T-helper 1 cell (primary cell): ENCODE measurements at regions not wholly inside any gene's neighbourhood (a gene's known extent, or its start where the extent isn't known, plus 50 kb on each side); places are given as distances from the start of the nearest gene placed in this dataset.

ENCODE experiments used
- DNase-seq, 5 donors: peaks; one replicate each; pipeline ENCODE4 v3.0.0-alpha.2; 2012 to 2020

DNA sequence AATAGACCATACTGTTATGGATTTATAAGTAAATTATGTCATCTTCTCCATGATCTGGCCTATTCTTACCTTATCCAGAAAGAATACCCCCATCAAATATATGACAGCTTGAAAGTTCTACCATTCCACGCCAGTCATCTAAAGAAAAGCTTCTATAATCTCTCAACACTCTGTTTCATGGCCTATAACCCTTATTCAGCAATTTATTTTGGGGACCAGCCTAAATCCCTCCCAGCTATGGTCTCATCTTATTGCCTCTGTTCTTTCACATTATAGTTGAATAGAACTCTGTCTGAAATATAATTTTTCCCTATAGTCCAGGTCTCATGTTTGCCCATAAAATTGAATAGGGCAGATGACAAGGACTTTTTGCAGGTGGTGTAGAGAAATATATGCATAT is 2387.6 kb upstream of the WWC1 start:
- DNase-seq: no peak

- DNase-seq: no peak
These were observed 2384.6 kb upstream of the WWC1 start for GRCh38 chr5:165906871-165907270.

GRCh38 chr5:165913059-165913458 is 2378.4 kb upstream of the WWC1 start:
- DNase-seq: no peak

DNA sequence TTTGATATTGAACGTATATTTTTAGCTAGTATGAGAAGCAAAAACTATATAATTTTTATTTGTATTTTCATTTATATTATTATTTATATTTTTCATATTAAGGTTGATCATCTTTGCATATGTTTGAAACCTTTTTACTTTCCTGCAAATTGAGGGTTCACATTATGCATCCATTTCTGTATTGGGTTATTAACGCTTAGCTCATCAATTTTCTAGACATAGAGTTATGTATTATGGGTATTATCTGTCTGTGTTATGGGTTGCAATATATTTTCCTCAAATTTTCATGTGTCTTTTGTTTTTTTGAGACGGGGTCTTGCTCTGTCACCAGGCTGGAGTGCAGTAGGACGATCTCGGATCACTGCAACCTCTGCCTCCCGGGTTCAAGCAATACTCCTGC is 2377.0 kb upstream of the WWC1 start:
- DNase-seq: no peak

- no peak for DNase-seq
These were observed 2372.2 kb upstream of the WWC1 start for GRCh38 chr5:165919196-165919595.

- no peak for DNase-seq
These were observed 2370.8 kb upstream of the WWC1 start for GRCh38 chr5:165920655-165921054.

DNA sequence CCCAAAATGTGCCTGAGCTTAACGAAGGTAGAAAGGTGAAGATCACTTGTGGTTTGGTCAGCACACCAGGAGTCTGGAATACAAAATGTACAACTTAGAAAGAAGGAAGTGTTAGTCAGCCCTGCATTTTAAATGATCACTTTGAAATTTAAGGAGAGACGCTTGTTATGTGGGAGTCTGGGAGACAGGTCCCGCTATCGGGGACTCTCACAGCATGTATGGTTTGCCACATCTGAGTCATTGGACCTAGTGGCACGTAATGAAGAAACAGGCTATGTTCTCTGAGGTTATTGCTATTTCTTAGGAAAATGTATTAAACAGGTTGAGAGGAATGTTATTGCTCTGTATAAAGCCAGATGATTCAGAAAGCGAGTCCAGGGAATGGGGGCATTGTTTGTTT is 2362.5 kb upstream of the WWC1 start:
- no peak for DNase-seq

GRCh38 chr5:165940541-165940940 is 2350.9 kb upstream of the WWC1 start:
- no peak for DNase-seq

DNA sequence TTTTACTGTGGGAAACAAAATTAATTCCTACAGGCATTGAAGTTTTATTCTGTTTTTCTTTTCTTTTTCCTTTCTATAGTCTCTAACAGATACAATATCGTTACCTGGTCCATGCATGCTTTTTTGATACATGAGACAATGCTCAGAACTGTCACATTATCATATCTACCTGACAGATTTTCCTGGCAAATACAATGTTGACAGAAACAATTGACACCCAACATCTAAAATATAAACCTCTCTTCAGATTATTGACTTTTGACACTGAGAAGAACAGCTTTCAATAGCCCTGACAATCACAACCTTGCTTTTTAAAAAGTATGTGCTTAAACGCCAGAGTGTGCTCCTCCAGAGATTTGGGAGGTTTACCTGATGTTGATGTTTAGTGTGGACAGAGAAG is 2334.6 kb upstream of the WWC1 start:
- DNase-seq: no peak

DNA sequence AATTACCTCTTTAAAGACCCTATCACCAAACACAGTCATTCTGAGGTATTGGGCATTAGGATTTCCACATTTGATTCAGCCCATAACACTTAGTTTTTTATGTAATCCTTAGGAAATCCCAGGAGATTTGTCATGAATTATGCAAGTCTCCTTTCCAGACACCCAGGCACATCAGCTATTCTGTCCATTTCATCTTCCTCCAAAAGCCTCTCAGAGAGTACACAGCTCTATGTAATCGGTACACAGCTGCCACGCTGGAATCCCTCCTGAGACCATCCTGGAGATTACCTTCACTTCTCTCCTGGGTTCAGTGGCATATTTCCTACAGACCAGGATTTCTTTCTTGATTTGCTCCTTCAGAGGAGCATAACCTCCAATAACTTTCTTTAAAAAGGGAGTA is 2309.8 kb upstream of the WWC1 start:
- DNase-seq: no peak

GRCh38 chr5:165996201-165996875 is 2295.1 kb upstream of the WWC1 start:
- no peak for DNase-seq

DNA sequence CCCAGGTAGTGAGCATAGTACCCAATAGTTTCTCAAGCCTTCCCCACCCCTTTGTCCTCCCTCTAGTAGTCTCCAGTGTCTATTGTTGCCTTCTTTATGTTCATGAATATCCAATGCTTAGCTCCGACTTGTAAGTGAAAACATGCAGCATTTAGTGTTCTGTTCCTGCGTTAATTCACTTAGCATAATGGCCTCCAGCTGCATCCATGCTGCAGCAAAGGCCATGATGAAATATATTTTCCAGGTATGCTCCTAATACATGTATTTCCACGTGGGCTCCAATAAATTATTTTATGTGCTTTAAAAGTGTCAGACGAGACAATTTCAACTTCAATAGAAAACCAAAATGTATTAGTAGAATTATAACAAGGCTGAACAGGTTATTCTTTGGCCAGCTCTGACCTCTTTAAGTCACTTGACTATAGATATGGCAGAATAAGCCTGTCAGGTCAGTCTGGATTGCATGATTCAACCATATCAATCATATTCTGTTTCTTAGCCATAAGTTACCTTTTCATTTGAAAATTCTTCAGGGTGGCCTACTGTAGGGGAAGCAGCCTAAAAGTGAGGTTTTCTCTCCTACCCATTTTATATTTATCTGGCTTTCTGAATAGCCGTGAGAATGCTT is 2291.6 kb upstream of the WWC1 start:
- no peak for DNase-seq

DNA sequence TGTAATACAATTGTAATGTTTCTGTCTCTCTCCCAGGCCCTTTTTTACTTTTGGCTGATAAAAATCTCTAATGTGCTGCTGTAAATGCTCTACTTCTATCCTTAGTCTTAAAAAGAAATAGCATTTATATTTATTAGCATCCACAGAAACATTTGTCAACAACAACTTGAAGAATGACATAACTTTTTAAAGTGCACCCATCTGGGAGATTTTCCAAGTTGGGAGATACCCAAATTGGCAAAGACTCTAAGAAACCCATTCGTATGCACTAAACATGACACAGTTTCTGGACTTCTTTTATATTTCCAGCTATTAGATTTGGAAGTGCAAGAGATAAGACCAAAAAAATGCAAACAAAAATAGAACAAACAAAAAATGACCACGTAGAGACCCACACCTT is 2287.4 kb upstream of the WWC1 start:
- DNase-seq: no peak

- no peak for DNase-seq
These were observed 2278.0 kb upstream of the WWC1 start for GRCh38 chr5:166013415-166013814.

DNA sequence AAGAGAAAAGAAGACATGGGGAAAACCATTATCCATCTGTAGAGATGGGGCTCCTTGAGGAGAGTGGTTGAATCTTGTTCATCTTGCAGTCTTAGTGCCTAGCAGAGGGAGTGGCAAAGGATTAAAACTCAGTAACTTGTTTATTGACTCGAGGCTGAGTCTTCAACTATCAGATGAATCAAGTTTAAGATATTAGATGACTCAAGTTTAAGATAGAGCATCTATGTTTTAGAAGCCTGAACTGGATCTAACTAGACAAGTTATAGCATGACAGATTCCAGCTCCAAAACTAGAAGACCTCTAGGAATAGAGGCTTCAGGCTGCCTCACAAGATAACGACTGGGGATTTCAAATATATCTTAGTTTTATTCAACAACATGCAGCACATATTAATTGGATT is 2277.2 kb upstream of the WWC1 start:
- DNase-seq: no peak

GRCh38 chr5:166018716-166019115 is 2272.7 kb upstream of the WWC1 start:
- no peak for DNase-seq

DNA sequence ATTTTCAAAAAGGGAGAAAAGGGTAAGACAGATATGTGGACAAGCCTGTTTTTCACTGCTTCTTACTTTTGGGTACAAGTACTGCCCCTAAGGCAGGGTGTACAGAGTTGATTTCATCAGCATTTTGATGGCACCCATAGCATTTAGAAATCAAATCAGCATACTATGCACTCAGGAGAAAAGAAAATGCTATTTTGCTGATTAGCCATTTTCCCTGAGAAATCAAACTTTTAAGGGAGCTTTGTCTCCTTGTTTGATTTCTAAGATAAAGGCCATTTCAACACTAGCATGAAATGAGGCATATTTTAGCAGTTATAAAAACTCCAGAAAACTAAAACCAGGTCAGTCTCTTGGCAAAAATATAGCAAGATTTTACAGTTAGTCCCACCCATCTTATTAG is 2269.4 kb upstream of the WWC1 start:
- no peak for DNase-seq

DNA sequence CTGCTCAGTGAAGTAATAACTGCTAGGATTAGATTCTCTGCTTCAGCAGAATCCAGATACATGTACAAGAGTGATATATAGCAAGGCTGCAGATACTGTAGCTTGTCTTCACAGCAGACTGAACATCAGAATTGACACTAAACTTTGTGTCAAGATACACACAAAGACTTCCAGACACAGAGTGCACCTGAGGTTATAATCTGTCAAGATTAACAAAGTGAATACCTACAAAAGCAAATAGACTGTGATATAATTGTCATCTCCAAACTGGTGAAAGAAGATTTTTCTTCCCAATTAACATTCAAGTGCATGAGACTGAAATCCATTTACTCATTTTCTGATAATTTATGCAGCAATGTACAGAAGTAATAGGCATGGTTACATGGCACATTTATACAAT is 2266.5 kb upstream of the WWC1 start:
- no peak for DNase-seq

- no peak for DNase-seq
These were observed 2263.9 kb upstream of the WWC1 start for GRCh38 chr5:166027582-166027981.

GRCh38 chr5:166031926-166032325 is 2259.5 kb upstream of the WWC1 start:
- no peak for DNase-seq

GRCh38 chr5:166032601-166033000 is 2258.8 kb upstream of the WWC1 start:
- no peak for DNase-seq

DNA sequence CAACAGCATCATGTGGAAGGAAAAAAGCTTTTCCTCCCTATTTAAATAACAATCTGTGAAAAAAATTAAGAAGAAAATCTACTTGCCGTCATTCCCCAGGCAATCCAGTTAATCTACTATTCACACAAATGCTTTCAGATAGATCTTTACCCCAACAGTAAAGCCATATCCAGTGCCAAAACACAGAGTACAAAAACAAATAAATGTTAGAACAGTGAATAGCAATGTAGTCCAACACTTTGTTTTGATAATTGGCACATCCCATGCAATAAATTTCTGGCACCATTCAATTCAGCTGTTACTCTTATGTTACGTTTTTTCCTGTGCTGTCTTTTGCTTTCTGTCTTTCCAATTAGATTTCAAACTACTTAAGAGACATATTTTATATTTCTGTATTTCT is 2245.5 kb upstream of the WWC1 start:
- DNase-seq: no peak

DNA sequence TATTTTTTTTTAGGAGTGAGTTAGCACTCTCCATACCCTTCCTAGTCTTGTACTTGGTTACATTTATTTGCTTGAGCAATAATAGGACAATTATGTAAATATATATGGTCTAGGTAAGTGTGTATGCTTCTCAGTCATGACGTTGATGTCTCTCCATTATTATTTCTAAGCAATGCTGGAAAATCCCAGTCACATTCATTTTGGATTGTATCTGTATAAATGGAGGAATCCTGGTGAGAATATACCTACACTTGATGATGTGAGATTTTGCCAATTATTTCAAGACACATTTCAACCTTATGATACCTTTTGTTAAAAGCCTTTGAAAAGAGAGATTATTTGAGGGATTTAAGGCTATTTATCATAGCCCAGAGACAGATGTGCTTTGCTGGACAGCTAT is 2244.5 kb upstream of the WWC1 start:
- no peak for DNase-seq

GRCh38 chr5:166050531-166050930 is 2240.9 kb upstream of the WWC1 start:
- DNase-seq: no peak

DNA sequence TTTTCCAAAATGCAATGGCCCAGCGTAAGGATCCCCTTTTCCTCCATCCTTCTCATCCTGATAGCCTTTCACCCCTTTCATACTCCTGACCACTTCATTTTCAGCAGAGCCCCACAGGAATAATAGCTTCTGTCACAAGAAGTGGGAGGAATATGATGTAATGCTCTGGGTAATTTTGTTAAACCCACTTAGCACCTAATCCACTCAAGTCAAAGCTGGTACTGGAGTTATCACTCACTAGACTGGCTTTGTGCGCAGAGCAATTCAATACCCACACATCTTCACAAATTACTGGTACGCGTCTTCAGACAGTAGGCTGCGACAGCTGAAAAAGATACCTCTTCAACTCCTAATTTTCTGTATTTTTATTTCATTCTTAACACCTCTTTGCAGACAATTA is 2232.8 kb upstream of the WWC1 start:
- DNase-seq: no peak
